Neural cell (in vitro differentiated cells): ENCODE measurements at regions not wholly inside any gene's neighbourhood (a gene's known extent, or its start where the extent isn't known, plus 50 kb on each side); places are given as distances from the start of the nearest gene placed in this dataset.

ENCODE experiments used
- EP300 ChIP-seq: fragments of 450-650 bp; conservative IDR thresholded peaks from 2 replicates; pipeline ENCODE4 v1.6.1; 2014; ENCODE audit warnings: antibody characterized with exemption, mild to moderate bottlenecking, moderate library complexity; ENCODE audit not compliant: poor library complexity, severe bottlenecking
- EZH2 ChIP-seq: fragments of 200-600, 300-800 bp; shearing (Covaris generic), sonication (generic); IDR thresholded peaks from 2 replicates; pipeline ENCODE4 v1.6.1; 2014; ENCODE audit warnings: antibody characterized with exemption, low read length, borderline replicate concordance, mild to moderate bottlenecking; ENCODE audit not compliant: insufficient read depth, poor library complexity, severe bottlenecking
- MXI1 ChIP-seq: fragments of 450-650 bp; conservative IDR thresholded peaks from 2 replicates; pipeline ENCODE4 v1.6.1; 2014; ENCODE audit warnings: antibody characterized with exemption, mild to moderate bottlenecking; ENCODE audit not compliant: poor library complexity, severe bottlenecking
- POLR2AphosphoS5 ChIP-seq: IDR thresholded peaks from 2 replicates; pipeline ENCODE4 v1.6.1; 2012
- RAD21 ChIP-seq: fragments of 450-650 bp; conservative IDR thresholded peaks from 2 replicates; pipeline ENCODE4 v1.6.1; 2014; ENCODE audit warnings: antibody characterized with exemption, mild to moderate bottlenecking, moderate library complexity
- SMC3 ChIP-seq: fragments of 450-650 bp; conservative IDR thresholded peaks from 2 replicates; pipeline ENCODE4 v1.6.1; 2014; ENCODE audit warnings: antibody characterized with exemption, mild to moderate bottlenecking, moderate library complexity; ENCODE audit not compliant: poor library complexity
- TAF1 ChIP-seq: IDR thresholded peaks from 2 replicates; pipeline ENCODE4 v1.6.1; 2012; ENCODE audit warnings: low read depth
- TF ChIP-seq, protein P1 (sequence below): fragments of 450-650 bp; IDR thresholded peaks from 2 replicates; pipeline ENCODE4 v1.5.1; 2014; ENCODE audit warnings: antibody characterized with exemption, mild to moderate bottlenecking, moderate library complexity; ENCODE audit not compliant: poor library complexity, severe bottlenecking
- TF ChIP-seq, protein P2 (sequence below): IDR thresholded peaks from 2 replicates; pipeline ENCODE4 v1.6.1; 2012; ENCODE audit warnings: borderline replicate concordance

GRCh38 chr5:156004754-156005153 lies 322.2 kb upstream of the SGCD start:
- TF ChIP-seq, protein P1, sequence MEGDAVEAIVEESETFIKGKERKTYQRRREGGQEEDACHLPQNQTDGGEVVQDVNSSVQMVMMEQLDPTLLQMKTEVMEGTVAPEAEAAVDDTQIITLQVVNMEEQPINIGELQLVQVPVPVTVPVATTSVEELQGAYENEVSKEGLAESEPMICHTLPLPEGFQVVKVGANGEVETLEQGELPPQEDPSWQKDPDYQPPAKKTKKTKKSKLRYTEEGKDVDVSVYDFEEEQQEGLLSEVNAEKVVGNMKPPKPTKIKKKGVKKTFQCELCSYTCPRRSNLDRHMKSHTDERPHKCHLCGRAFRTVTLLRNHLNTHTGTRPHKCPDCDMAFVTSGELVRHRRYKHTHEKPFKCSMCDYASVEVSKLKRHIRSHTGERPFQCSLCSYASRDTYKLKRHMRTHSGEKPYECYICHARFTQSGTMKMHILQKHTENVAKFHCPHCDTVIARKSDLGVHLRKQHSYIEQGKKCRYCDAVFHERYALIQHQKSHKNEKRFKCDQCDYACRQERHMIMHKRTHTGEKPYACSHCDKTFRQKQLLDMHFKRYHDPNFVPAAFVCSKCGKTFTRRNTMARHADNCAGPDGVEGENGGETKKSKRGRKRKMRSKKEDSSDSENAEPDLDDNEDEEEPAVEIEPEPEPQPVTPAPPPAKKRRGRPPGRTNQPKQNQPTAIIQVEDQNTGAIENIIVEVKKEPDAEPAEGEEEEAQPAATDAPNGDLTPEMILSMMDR: no peak
- TF ChIP-seq EZH2: no peak
- no peak for TF ChIP-seq TAF1
- no peak for TF ChIP-seq RAD21
- no peak for TF ChIP-seq POLR2AphosphoS5
- no peak for TF ChIP-seq EP300
- TF ChIP-seq, protein P2, sequence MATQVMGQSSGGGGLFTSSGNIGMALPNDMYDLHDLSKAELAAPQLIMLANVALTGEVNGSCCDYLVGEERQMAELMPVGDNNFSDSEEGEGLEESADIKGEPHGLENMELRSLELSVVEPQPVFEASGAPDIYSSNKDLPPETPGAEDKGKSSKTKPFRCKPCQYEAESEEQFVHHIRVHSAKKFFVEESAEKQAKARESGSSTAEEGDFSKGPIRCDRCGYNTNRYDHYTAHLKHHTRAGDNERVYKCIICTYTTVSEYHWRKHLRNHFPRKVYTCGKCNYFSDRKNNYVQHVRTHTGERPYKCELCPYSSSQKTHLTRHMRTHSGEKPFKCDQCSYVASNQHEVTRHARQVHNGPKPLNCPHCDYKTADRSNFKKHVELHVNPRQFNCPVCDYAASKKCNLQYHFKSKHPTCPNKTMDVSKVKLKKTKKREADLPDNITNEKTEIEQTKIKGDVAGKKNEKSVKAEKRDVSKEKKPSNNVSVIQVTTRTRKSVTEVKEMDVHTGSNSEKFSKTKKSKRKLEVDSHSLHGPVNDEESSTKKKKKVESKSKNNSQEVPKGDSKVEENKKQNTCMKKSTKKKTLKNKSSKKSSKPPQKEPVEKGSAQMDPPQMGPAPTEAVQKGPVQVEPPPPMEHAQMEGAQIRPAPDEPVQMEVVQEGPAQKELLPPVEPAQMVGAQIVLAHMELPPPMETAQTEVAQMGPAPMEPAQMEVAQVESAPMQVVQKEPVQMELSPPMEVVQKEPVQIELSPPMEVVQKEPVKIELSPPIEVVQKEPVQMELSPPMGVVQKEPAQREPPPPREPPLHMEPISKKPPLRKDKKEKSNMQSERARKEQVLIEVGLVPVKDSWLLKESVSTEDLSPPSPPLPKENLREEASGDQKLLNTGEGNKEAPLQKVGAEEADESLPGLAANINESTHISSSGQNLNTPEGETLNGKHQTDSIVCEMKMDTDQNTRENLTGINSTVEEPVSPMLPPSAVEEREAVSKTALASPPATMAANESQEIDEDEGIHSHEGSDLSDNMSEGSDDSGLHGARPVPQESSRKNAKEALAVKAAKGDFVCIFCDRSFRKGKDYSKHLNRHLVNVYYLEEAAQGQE: no peak
- no peak for TF ChIP-seq SMC3
- no peak for TF ChIP-seq MXI1
